Epithelial cell of prostate (primary cell): ENCODE measurements at regions not wholly inside any gene's neighbourhood (a gene's known extent, or its start where the extent isn't known, plus 50 kb on each side); places are given as distances from the start of the nearest gene placed in this dataset.

ENCODE experiments used
- DNase-seq: peaks from one replicate; pipeline ENCODE4 v3.0.0-alpha.2; 2011; ENCODE audit warnings: low read depth, low spot score
- H3K27ac ChIP-seq: fragments of 450-650 bp; 2 replicates; pipeline ENCODE4 v1.5.1; 2017; ENCODE audit warnings: mild to moderate bottlenecking

GRCh38 chr20:12891643-12892042 is 117.1 kb upstream of the SPTLC3 start:
- DNase-seq = no peak
- H3K27ac ChIP-seq = no peak overlapping the region

- no peak for DNase-seq
- H3K27ac ChIP-seq = no peak overlapping the region
Observed at GRCh38 chr20:12893019-12893418, 115.8 kb upstream of the SPTLC3 start.

GRCh38 chr20:12893653-12894052 is 115.1 kb upstream of the SPTLC3 start:
- DNase-seq = no peak
- no peak overlapping the region for H3K27ac ChIP-seq

- H3K27ac ChIP-seq = no peak overlapping the region
- no peak for DNase-seq
Observed at GRCh38 chr20:12894089-12894488, 114.7 kb upstream of the SPTLC3 start.

- no peak overlapping the region for H3K27ac ChIP-seq
- no peak for DNase-seq
Observed at GRCh38 chr20:12896180-12896579, 112.6 kb upstream of the SPTLC3 start.

GRCh38 chr20:12902992-12903391 is 105.8 kb upstream of the SPTLC3 start:
- H3K27ac ChIP-seq = no peak overlapping the region
- DNase-seq = no peak

GRCh38 chr20:12906361-12906760 is 102.4 kb upstream of the SPTLC3 start:
- no peak overlapping the region for H3K27ac ChIP-seq
- DNase-seq = no peak

GRCh38 chr20:12911372-12911771 is 97.4 kb upstream of the SPTLC3 start:
- H3K27ac ChIP-seq = no peak overlapping the region
- DNase-seq = no peak

GRCh38 chr20:12913781-12914443 is 94.9 kb upstream of the SPTLC3 start:
- no peak for DNase-seq

GRCh38 chr20:12914804-12915203 is 94.0 kb upstream of the SPTLC3 start:
- no peak overlapping the region for H3K27ac ChIP-seq
- DNase-seq = no peak

More at GRCh38 chr20:12913781-12914443, 94.9 kb upstream of the SPTLC3 start:
- no peak overlapping the region for H3K27ac ChIP-seq

- H3K27ac ChIP-seq = no peak overlapping the region
- no peak for DNase-seq
Observed at GRCh38 chr20:12916699-12917098, 92.1 kb upstream of the SPTLC3 start.

GRCh38 chr20:12924126-12924525 is 84.6 kb upstream of the SPTLC3 start:
- no peak for DNase-seq
- H3K27ac ChIP-seq = no peak overlapping the region

- no peak overlapping the region for H3K27ac ChIP-seq
- DNase-seq = peak; percentile 41
Observed at GRCh38 chr20:12925210-12925755, 83.5 kb upstream of the SPTLC3 start.

- DNase-seq = no peak
- H3K27ac ChIP-seq = no peak overlapping the region
Observed at GRCh38 chr20:12925863-12926793, 82.6 kb upstream of the SPTLC3 start.

- no peak overlapping the region for H3K27ac ChIP-seq
- no peak for DNase-seq
Observed at GRCh38 chr20:12927489-12927888, 81.3 kb upstream of the SPTLC3 start.

- peak overlapping the region; percentile 58 for H3K27ac ChIP-seq
- no peak for DNase-seq
Observed at GRCh38 chr20:12928358-12928754, 80.4 kb upstream of the SPTLC3 start.

GRCh38 chr20:12928755-12929401 is 79.9 kb upstream of the SPTLC3 start:
- H3K27ac ChIP-seq = peak overlapping the region; percentile 58
- DNase-seq = no peak

GRCh38 chr20:12936020-12936419 is 72.8 kb upstream of the SPTLC3 start:
- DNase-seq = no peak
- no peak overlapping the region for H3K27ac ChIP-seq

- no peak for DNase-seq
- H3K27ac ChIP-seq = no peak overlapping the region
Observed at GRCh38 chr20:12936524-12936923, 72.2 kb upstream of the SPTLC3 start.

GRCh38 chr20:12941025-12941424 is 67.7 kb upstream of the SPTLC3 start:
- H3K27ac ChIP-seq = no peak overlapping the region

GRCh38 chr20:12942123-12942522 is 66.6 kb upstream of the SPTLC3 start:
- no peak overlapping the region for H3K27ac ChIP-seq
- no peak for DNase-seq

More at GRCh38 chr20:12941025-12941424, 67.7 kb upstream of the SPTLC3 start:
- no peak for DNase-seq
